ENCODE measurements at regions not wholly inside any gene's neighbourhood (a gene's known extent, or its start where the extent isn't known, plus 50 kb on each side); places are given as distances from the start of the nearest gene placed in this dataset.

- DNase-seq (ENCODE audit: low read depth), result no peak
- TF ChIP-seq CTCF (conservative IDR thresholded peaks at IDR 0.05; ENCODE audit: low read depth, low read length), result no peak
- H3K4me3 ChIP-seq (ENCODE audit: low read depth, low read length), result no peak overlapping the region
Measured at GRCh38 chr13:54373211-54373610, 1344.6 kb downstream of the OLFM4 start.

GRCh38 chr13:54379461-54379860 lies 1350.8 kb downstream of the OLFM4 start:
- no peak for TF ChIP-seq CTCF (conservative IDR thresholded peaks at IDR 0.05; ENCODE audit: low read depth, low read length)
- DNase-seq (ENCODE audit: low read depth), result no peak
- H3K4me3 ChIP-seq (ENCODE audit: low read depth, low read length), result no peak overlapping the region

GRCh38 chr13:54383604-54384003 lies 1355.0 kb downstream of the OLFM4 start:
- DNase-seq (ENCODE audit: low read depth), result no peak
- no peak overlapping the region for H3K4me3 ChIP-seq (ENCODE audit: low read depth, low read length)
- no peak for TF ChIP-seq CTCF (conservative IDR thresholded peaks at IDR 0.05; ENCODE audit: low read depth, low read length)

GRCh38 chr13:54387625-54388024 lies 1359.0 kb downstream of the OLFM4 start:
- DNase-seq (ENCODE audit: low read depth), result no peak
- H3K4me3 ChIP-seq (ENCODE audit: low read depth, low read length), result no peak overlapping the region
- TF ChIP-seq CTCF (conservative IDR thresholded peaks at IDR 0.05; ENCODE audit: low read depth, low read length), result no peak

GRCh38 chr13:54390841-54391240 lies 1362.2 kb downstream of the OLFM4 start:
- DNase-seq (ENCODE audit: low read depth), result no peak
- TF ChIP-seq CTCF (conservative IDR thresholded peaks at IDR 0.05; ENCODE audit: low read depth, low read length), result no peak
- no peak overlapping the region for H3K4me3 ChIP-seq (ENCODE audit: low read depth, low read length)

- no peak for DNase-seq (ENCODE audit: low read depth)
- TF ChIP-seq CTCF (conservative IDR thresholded peaks at IDR 0.05; ENCODE audit: low read depth, low read length), result no peak
- H3K4me3 ChIP-seq (ENCODE audit: low read depth, low read length), result no peak overlapping the region
Measured at GRCh38 chr13:54394085-54394700, 1365.6 kb downstream of the OLFM4 start.

- DNase-seq (ENCODE audit: low read depth), result no peak
- no peak overlapping the region for H3K4me3 ChIP-seq (ENCODE audit: low read depth, low read length)
- no peak for TF ChIP-seq CTCF (conservative IDR thresholded peaks at IDR 0.05; ENCODE audit: low read depth, low read length)
Measured at GRCh38 chr13:54394908-54395307, 1366.3 kb downstream of the OLFM4 start.
